Activated naive CD4-positive, alpha-beta T cell treated with anti-CD3 and anti-CD28 coated beads, Interleukin-2, amount 10 ng/mL, durations not matched to agents 7 days and 5 days (primary cell): ENCODE measurements at regions not wholly inside any gene's neighbourhood (a gene's known extent, or its start where the extent isn't known, plus 50 kb on each side); places are given as distances from the start of the nearest gene placed in this dataset.
"Not testable (repeated sequence)": the region's sequence is repeated elsewhere in the genome, so short reads cannot be mapped to it uniquely, and the experiment has no call there.

ENCODE experiments used
- CTCF ChIA-PET: fragments of 350-600 bp; sonication (Branson Sonifier 250); formaldehyde crosslinking; loops from one replicate; lab custom pipeline; 2021; ENCODE audit warnings: antibody characterized with exemption; lab: Charles Lee
- DNase-seq: peaks from one replicate; pipeline ENCODE4 v3.0.0-alpha.2; 2020
- H3K27ac Mint-ChIP-seq: one replicate; pipeline ENCODE4 v1.8.0; 2021; ENCODE audit warnings: mild to moderate bottlenecking, moderate library complexity, mixed read lengths
- H3K27me3 Mint-ChIP-seq: one replicate; pipeline ENCODE4 v1.8.0; 2021; ENCODE audit warnings: mild to moderate bottlenecking, mixed read lengths
- H3K36me3 Mint-ChIP-seq: one replicate; pipeline ENCODE4 v1.8.0; 2021; ENCODE audit warnings: mixed read lengths
- H3K4me1 Mint-ChIP-seq: one replicate; pipeline ENCODE4 v1.8.0; 2021; ENCODE audit warnings: mixed read lengths
- H3K4me3 Mint-ChIP-seq: one replicate; pipeline ENCODE4 v1.8.0; 2021; ENCODE audit warnings: mild to moderate bottlenecking, moderate library complexity, mixed read lengths
- H3K9me3 Mint-ChIP-seq: one replicate; pipeline ENCODE4 v1.8.0; 2021; ENCODE audit warnings: mixed read lengths

DNA sequence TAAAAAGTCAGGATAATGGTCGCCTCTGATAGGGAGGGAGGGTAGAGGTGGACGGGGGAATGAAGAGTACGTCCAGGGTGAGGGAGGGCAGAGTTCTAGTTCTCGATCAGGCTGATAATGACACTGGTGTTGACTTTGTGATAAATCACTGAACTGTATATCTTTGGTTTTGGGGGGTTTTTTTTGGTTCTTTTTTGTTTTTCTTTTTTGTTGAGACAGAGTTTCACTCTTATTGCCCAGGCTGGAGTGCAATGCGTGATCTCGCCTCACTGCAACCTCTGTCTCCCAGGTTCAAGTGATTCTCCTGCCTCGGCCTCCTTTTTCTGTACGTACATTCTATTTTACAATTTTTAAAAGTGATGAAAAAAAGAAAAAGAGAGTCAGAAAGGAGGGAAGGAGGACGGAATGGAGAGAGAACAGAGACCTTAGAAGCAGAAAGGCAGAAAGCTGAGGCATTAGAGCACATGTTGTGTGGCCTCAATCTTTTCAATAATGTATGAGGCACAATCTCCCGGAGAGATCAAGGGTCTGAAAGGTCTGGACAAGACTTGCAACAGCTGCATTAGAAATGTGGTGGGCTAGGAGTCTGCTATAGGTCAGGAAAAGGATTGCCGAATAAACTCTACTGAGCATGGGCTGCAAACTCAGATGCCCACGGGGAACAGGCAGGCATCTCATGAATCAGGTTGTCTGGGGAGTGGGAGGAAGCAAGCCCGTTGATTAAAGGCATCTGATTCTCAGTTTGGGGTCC is 174.8 kb downstream of the TOMM20 start:
- no peak overlapping the region for H3K4me3 Mint-ChIP-seq
- peaks cover 28% of the 10 kb centered on the region for H3K4me1 Mint-ChIP-seq
- peaks cover 7% of the 10 kb centered on the region for H3K9me3 Mint-ChIP-seq
- no peak for DNase-seq
- no peaks in the 10 kb centered on the region for H3K27me3 Mint-ChIP-seq
- H3K36me3 Mint-ChIP-seq: no peaks in the 10 kb centered on the region
- CTCF ChIA-PET: interaction anchor here (0.9 kb wide), 1 partner anchor 28 kb away, joined by 4 read pairs; no protein-coding TSS in a partner anchor
- no peak overlapping the region for H3K27ac Mint-ChIP-seq

DNA sequence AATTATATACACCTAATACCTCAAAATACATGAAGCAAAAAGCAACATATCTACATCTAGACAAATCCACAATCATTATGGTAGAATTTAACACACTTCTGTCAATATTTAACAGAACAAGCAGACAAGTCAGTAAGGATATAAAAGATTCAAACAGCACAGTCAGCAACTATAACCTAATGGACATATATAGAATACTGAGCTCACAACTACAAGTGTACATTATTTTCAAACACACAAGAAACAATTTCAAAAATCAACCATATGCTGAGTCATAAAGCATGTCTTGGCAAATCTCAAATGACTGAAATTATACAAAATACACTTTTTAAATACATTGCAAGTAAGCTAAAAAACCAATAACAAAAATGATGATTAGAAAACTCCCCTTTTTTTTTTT is 178.0 kb downstream of the TOMM20 start:
- DNase-seq: no peak
- no peaks in the 10 kb centered on the region for H3K27me3 Mint-ChIP-seq
- no peaks in the 10 kb centered on the region for H3K36me3 Mint-ChIP-seq
- H3K27ac Mint-ChIP-seq: no peak overlapping the region
- H3K4me3 Mint-ChIP-seq: no peak overlapping the region
- CTCF ChIA-PET: no interaction called here
- peaks cover 20% of the 10 kb centered on the region for H3K4me1 Mint-ChIP-seq
- H3K9me3 Mint-ChIP-seq: peaks cover 7% of the 10 kb centered on the region

- H3K9me3 Mint-ChIP-seq, DNase-seq, H3K36me3 Mint-ChIP-seq, H3K4me3 Mint-ChIP-seq, H3K27me3 Mint-ChIP-seq, H3K27ac Mint-ChIP-seq: not testable (repeated sequence)
- CTCF ChIA-PET: interaction anchor here (1.0 kb wide), 1 partner anchor 9 kb away, joined by 3 read pairs; no protein-coding TSS in a partner anchor
- H3K4me1 Mint-ChIP-seq: peaks cover 14% of the 10 kb centered on the region
Observed at GRCh38 chr1:234949528-234949927, 179.1 kb downstream of the TOMM20 start.

DNA sequence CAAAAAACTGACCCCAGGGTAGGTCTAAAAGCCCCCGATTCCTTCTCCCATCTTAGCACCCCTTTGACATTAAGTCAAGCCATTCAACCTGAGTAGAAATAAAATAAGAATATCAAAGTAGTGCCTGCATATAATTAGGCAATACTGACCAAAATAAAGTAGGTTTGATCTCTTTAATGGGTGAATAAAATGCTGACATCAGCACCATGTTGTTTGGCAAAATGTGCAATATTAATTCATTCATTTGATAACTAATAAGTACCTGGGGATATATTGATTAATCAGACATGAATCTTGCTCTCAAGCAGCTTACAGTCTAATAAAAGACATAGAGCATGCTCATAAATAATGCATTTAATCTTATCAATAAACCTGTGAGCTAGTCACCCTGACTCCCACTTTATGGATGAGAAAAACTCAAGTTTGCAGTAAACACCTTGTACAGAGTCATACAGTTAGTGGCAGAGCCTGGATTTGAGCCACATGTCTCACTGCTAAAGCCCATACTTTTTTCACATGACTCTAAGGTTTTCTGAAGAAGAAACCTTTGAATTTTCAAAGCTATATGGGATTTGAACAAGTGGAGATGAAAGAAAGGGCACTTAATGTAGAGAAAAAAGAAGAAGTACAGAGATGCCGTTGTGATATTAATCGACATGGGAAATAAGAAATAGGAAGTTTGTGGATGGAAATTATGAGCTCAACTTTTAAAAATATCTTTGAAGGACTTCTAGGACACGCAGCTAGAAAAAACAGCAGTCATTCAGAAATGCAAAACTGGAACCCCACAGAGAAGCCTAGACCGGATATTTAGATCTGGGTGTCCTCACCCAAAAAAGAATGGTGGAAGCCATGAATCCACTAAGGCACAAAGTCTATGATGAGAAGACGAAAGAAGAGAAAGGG is 183.9 kb downstream of the TOMM20 start:
- H3K27me3 Mint-ChIP-seq: no peaks in the 10 kb centered on the region
- peaks cover 11% of the 10 kb centered on the region for H3K9me3 Mint-ChIP-seq
- H3K4me1 Mint-ChIP-seq: peaks cover 5% of the 10 kb centered on the region
- H3K36me3 Mint-ChIP-seq: peaks cover 6% of the 10 kb centered on the region
- no peak for DNase-seq
- CTCF ChIA-PET: interaction anchor here (1.3 to 2.0 kb wide), 2 partner anchors 10 to 12 kb away, joined by 4 to 6 read pairs; no protein-coding TSS in a partner anchor
- no peak overlapping the region for H3K27ac Mint-ChIP-seq
- H3K4me3 Mint-ChIP-seq: no peak overlapping the region

GRCh38 chr1:234943836-234944402 is 184.7 kb downstream of the TOMM20 start:
- Mint-ChIP-seq H3K27ac (no peak overlapping the region), H3K9me3 (peaks cover 4% of the 10 kb centered on the region), H3K4me3 (no peak overlapping the region), H3K4me1 (peaks cover 5% of the 10 kb centered on the region), H3K36me3 (peaks cover 6% of the 10 kb centered on the region), H3K27me3 (no peaks in the 10 kb centered on the region)
- DNase-seq: no peak
- CTCF ChIA-PET: interaction anchor here (0.7 to 2.0 kb wide), 2 partner anchors 11 to 23 kb away, joined by 3 to 6 read pairs; no protein-coding TSS in a partner anchor

DNA sequence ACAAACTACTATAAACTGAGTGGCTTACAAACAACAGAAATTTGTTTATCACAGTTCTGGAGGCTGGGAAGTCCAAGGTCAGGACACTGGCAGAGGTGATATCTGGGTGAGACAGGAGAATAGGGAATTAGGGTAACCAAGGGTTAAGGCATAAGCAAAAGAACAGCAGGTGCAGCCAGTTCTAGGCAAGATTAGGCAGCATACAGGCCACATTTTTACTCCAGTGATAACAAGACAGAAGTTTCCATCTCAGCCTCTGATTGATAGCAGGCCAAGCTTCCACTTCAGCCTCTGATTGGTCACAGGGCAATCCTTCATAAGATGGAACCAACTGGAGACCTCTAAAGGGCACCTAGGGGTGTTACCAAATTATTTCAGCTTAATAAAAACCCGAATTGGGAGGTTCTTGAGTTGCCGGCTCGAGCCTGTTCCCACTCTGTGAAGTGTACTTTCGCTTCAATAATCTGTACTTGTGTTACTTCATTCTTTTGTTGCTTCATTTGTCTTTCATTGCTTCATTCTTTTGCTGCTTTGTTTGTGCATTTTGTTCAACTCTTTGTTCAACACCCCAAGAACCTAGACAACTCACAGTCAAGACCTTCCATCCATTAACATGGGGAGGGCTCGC is 185.6 kb downstream of the TOMM20 start:
- Mint-ChIP-seq H3K27me3 (no peaks in the 10 kb centered on the region), H3K4me1 (peaks cover 5% of the 10 kb centered on the region), H3K27ac (no peak overlapping the region), H3K4me3 (no peak overlapping the region), H3K36me3 (peaks cover 6% of the 10 kb centered on the region), H3K9me3 (peaks cover 4% of the 10 kb centered on the region)
- no peak for DNase-seq
- CTCF ChIA-PET: no interaction called here

- CTCF ChIA-PET: no interaction called here
- Mint-ChIP-seq H3K4me1 (peaks cover 5% of the 10 kb centered on the region), H3K9me3 (peaks cover 4% of the 10 kb centered on the region), H3K36me3 (peaks cover 6% of the 10 kb centered on the region), H3K4me3 (no peak overlapping the region), H3K27ac (no peak overlapping the region), H3K27me3 (no peaks in the 10 kb centered on the region)
- no peak for DNase-seq
Observed at GRCh38 chr1:234942012-234942332, 186.7 kb downstream of the TOMM20 start.

GRCh38 chr1:234941321-234942011 is 187.2 kb downstream of the TOMM20 start:
- H3K27ac Mint-ChIP-seq: no peak overlapping the region
- H3K9me3 Mint-ChIP-seq: peaks cover 4% of the 10 kb centered on the region
- no peak overlapping the region for H3K4me3 Mint-ChIP-seq
- H3K27me3 Mint-ChIP-seq: no peaks in the 10 kb centered on the region
- peaks cover 5% of the 10 kb centered on the region for H3K4me1 Mint-ChIP-seq
- H3K36me3 Mint-ChIP-seq: peaks cover 6% of the 10 kb centered on the region
- no peak for DNase-seq
- CTCF ChIA-PET: no interaction called here

DNA sequence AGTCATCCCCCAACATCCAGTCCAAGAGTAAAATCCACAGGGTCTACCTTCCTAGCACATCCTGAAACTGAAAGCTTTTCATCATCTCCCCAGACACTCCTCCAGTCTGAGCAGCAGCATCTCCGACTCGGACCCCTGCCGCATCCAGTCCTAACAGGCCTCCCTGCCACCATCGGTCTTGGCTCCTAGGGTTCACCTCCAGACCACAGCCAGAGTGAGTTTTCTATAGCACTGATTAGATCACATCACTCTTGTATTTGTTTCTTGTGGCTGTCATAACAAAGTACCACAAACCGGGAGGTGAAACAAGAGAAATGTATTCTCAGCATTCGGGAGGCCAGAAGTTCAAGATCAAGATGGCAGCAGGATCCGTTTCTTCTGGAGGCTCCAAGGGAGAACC is 187.8 kb downstream of the TOMM20 start:
- Mint-ChIP-seq H3K4me3 (no peak overlapping the region), H3K9me3 (peaks cover 4% of the 10 kb centered on the region), H3K36me3 (peaks cover 6% of the 10 kb centered on the region), H3K4me1 (peaks cover 5% of the 10 kb centered on the region), H3K27ac (no peak overlapping the region), H3K27me3 (no peaks in the 10 kb centered on the region)
- CTCF ChIA-PET: interaction anchor here (0.9 kb wide), 1 partner anchor 9 kb away, joined by 3 read pairs; no protein-coding TSS in a partner anchor
- DNase-seq: no peak

- Mint-ChIP-seq H3K4me3 (no peak overlapping the region), H3K4me1 (peaks cover 2% of the 10 kb centered on the region), H3K27me3 (no peaks in the 10 kb centered on the region), H3K9me3 (peaks cover 4% of the 10 kb centered on the region), H3K36me3 (peaks cover 2% of the 10 kb centered on the region), H3K27ac (no peak overlapping the region)
- CTCF ChIA-PET: interaction anchor here (0.7 kb wide), 1 partner anchor 11 kb away, joined by 3 read pairs; no protein-coding TSS in a partner anchor
- no peak for DNase-seq
Observed at GRCh38 chr1:234938924-234939323, 189.7 kb downstream of the TOMM20 start.

DNA sequence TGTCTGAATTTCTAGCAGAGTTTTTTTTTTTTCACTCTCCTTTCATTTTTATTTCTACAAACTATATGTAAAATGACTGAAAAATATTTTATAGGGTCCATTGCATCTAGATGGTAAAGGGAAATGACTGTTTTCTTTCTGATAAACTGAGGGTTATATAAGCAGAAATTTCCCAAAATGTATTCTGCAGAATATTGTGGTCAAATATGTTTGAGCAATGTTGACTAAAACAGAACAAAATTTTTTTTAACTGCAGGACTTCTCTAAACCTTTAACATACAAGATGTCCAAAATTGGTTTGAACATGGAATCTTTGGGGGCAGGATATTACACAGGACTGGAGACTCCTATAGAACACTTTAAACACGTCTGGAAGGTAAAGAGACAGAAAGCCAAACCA is 190.5 kb downstream of the TOMM20 start:
- Mint-ChIP-seq H3K27ac (no peak overlapping the region), H3K27me3 (no peaks in the 10 kb centered on the region), H3K4me3 (no peak overlapping the region), H3K9me3 (peaks cover 2% of the 10 kb centered on the region), H3K4me1 (peaks cover 10% of the 10 kb centered on the region), H3K36me3 (peaks cover 2% of the 10 kb centered on the region)
- CTCF ChIA-PET: no interaction called here
- DNase-seq: no peak

DNA sequence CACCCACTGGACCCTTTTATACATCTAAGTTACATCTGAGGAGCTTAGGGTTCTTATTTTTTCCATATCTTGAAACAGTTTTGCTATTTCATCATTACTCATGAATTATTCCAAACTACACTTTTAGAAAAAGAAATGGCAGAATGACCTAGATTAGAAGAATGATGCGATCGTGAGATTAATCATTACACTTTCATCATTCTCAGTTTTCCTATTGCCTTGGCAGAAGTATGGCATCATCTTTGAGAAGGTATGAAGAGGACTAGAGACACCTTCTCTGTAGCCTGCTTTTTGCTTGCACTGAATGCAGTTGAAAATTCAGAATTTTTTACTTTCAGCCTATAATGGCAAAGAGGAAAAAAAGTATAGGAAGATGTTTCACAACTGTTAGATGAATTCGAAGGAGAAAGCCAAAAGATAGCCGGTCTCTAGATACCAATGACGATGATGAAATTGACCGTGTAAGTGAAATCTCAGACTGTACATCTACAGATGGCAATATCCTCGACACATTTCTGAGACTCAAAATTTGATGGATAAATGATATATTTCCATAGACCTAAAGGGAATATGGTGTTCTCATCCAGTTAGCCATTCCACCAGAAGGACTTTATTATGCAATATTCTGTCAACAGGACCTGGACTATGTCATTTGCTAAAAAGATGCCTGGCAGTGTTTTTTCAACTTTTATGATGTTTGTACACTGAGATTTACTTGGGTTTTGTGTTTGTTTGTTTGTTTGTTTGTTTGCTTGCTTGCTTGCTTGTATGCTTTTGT is 191.8 kb downstream of the TOMM20 start:
- H3K4me3 Mint-ChIP-seq: no peak overlapping the region
- H3K4me1 Mint-ChIP-seq: peaks cover 16% of the 10 kb centered on the region
- H3K27me3 Mint-ChIP-seq: peaks cover 4% of the 10 kb centered on the region
- H3K9me3 Mint-ChIP-seq: no peaks in the 10 kb centered on the region
- CTCF ChIA-PET: no interaction called here
- no peak for DNase-seq
- no peak overlapping the region for H3K27ac Mint-ChIP-seq
- no peaks in the 10 kb centered on the region for H3K36me3 Mint-ChIP-seq

DNA sequence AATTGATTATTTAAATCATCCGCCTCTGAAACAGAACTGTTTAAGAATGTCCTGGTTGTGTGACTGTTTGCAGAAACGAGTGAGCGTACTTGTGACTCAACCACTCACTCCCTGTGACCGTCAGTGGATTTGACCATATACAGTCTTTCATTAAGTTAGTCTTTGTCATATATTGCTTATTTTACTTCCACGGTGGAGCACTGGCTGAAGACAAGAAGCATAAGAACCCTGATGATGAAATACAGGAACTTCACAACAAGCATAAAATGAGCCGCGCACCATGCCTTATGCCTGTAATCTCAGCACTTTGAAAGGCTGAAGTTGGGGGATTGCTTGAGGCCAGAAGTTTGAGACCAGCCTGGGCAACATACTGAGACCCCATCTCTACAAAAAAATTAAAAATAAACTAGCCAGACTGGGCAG is 194.0 kb downstream of the TOMM20 start:
- DNase-seq: no peak
- no peak overlapping the region for H3K4me3 Mint-ChIP-seq

More for the DNA sequence above, 194.0 kb downstream of the TOMM20 start:
- CTCF ChIA-PET: no interaction called here
- H3K4me1 Mint-ChIP-seq: peaks cover 18% of the 10 kb centered on the region
- H3K27ac Mint-ChIP-seq: no peak overlapping the region
- no peaks in the 10 kb centered on the region for H3K9me3 Mint-ChIP-seq
- peaks cover 4% of the 10 kb centered on the region for H3K27me3 Mint-ChIP-seq
- H3K36me3 Mint-ChIP-seq: no peaks in the 10 kb centered on the region
